ENCODE measurements at regions not wholly inside any gene's neighbourhood (a gene's known extent, or its start where the extent isn't known, plus 50 kb on each side); places are given as distances from the start of the nearest gene placed in this dataset.

DNA sequence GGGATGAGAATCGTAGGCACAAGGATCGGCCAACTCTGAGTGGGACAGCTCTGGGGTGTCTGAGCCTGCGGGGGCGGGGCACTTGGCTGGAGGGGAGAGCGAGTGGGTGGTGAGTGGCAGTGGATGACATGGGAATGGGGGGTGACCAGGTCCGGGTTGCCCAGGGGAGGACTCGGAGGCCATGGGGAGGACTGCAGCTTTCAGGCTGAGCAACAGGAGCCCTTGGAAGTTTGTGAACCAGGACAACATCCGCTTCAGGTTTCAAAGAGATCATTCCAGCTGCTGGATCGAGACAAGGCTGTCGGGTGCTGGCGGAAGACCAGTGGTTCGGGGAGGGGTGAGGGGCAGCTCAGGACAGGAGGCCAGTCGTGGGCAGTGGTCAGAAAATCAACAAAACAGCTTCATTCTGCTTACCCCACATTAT is 124.4 kb upstream of the IRF2BP2 start:
- no peaks in the 10 kb centered on the region for H3K27me3 ChIP-seq (ENCODE audit: insufficient read depth, low read length)
- no peak overlapping the region for H3K4me3 ChIP-seq (ENCODE audit: insufficient read depth, low read depth, low read length)
- no peak overlapping the region for H3K4me2 ChIP-seq (ENCODE audit: low read length)
- no peak for FAIRE-seq
- H3K27ac ChIP-seq (ENCODE audit: low read depth, low read length), result no peak overlapping the region
- no peaks in the 10 kb centered on the region for H3K36me3 ChIP-seq (ENCODE audit: insufficient read depth, low read length)
- H3K4me1 Mint-ChIP-seq (ENCODE audit: low read depth, unreplicated experiment), result peaks cover 41% of the 10 kb centered on the region
- no peaks in the 10 kb centered on the region for H3K27me3 Mint-ChIP-seq (ENCODE audit: low read depth, unreplicated experiment)
- no peaks in the 10 kb centered on the region for H3K9me3 Mint-ChIP-seq (ENCODE audit: unreplicated experiment)
- H3K36me3 Mint-ChIP-seq (ENCODE audit: low read depth, unreplicated experiment), result no peaks in the 10 kb centered on the region
- peak overlapping the region; percentile 77 for H3K27ac Mint-ChIP-seq (ENCODE audit: unreplicated experiment)
- no peak for DNase-seq (ENCODE audit: low read depth)
- H4K20me1 ChIP-seq (ENCODE audit: insufficient read depth, low read length), result no peaks in the 10 kb centered on the region
- peak overlapping the region; percentile 40 for H3K4me3 Mint-ChIP-seq (ENCODE audit: unreplicated experiment)
- H2AFZ ChIP-seq (ENCODE audit: low read depth, low read length), result no peak overlapping the region
- no peaks in the 10 kb centered on the region for H3K9me3 ChIP-seq (ENCODE audit: insufficient read depth, low read depth, low read length)
- H3K9ac ChIP-seq (ENCODE audit: low read length), result no peak overlapping the region
- TF ChIP-seq, protein P1, sequence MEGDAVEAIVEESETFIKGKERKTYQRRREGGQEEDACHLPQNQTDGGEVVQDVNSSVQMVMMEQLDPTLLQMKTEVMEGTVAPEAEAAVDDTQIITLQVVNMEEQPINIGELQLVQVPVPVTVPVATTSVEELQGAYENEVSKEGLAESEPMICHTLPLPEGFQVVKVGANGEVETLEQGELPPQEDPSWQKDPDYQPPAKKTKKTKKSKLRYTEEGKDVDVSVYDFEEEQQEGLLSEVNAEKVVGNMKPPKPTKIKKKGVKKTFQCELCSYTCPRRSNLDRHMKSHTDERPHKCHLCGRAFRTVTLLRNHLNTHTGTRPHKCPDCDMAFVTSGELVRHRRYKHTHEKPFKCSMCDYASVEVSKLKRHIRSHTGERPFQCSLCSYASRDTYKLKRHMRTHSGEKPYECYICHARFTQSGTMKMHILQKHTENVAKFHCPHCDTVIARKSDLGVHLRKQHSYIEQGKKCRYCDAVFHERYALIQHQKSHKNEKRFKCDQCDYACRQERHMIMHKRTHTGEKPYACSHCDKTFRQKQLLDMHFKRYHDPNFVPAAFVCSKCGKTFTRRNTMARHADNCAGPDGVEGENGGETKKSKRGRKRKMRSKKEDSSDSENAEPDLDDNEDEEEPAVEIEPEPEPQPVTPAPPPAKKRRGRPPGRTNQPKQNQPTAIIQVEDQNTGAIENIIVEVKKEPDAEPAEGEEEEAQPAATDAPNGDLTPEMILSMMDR (IDR thresholded peaks at IDR 0.05; ENCODE audit: insufficient read depth, low read depth, low read length), result no peak
- TF ChIP-seq EZH2 (IDR thresholded peaks at IDR 0.05; ENCODE audit: insufficient read depth, low read length), result no peak
- peaks cover 26% of the 10 kb centered on the region for H3K4me1 ChIP-seq (ENCODE audit: insufficient read depth, low read length)
- no peaks in the 10 kb centered on the region for H3K79me2 ChIP-seq (ENCODE audit: insufficient read depth, low read length)

DNA sequence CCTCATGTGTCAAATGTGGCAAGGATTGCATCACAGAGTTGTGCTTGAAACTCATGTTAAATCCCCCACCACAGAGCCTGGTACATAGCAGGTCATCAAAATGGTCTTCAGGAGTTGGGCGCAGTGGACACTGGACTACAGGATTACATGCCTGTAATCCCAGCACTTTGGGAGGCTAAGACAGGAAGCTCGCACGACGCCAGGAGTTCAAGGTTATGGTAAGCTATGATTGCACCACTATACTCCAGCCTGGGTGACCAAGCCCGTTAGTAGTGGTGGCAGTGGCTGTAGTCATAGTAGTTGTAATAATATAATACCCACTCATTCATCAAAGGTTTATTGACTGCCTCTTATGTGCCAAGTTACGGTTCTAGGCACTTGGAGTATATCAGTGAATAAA is 123.4 kb upstream of the IRF2BP2 start:
- H3K4me3 ChIP-seq (ENCODE audit: insufficient read depth, low read depth, low read length), result no peak overlapping the region
- no peaks in the 10 kb centered on the region for H3K36me3 Mint-ChIP-seq (ENCODE audit: low read depth, unreplicated experiment)
- no peak for DNase-seq (ENCODE audit: low read depth)
- no peaks in the 10 kb centered on the region for H3K79me2 ChIP-seq (ENCODE audit: insufficient read depth, low read length)
- H3K9me3 ChIP-seq (ENCODE audit: insufficient read depth, low read depth, low read length), result no peaks in the 10 kb centered on the region
- no peak overlapping the region for H3K4me2 ChIP-seq (ENCODE audit: low read length)
- FAIRE-seq, result no peak
- peaks cover 46% of the 10 kb centered on the region for H3K4me1 Mint-ChIP-seq (ENCODE audit: low read depth, unreplicated experiment)
- H3K36me3 ChIP-seq (ENCODE audit: insufficient read depth, low read length), result no peaks in the 10 kb centered on the region
- H3K4me1 ChIP-seq (ENCODE audit: insufficient read depth, low read length), result peaks cover 31% of the 10 kb centered on the region
- H3K27ac ChIP-seq (ENCODE audit: low read depth, low read length), result no peak overlapping the region
- no peak overlapping the region for H2AFZ ChIP-seq (ENCODE audit: low read depth, low read length)
- H3K27ac Mint-ChIP-seq (ENCODE audit: unreplicated experiment), result no peak overlapping the region
- no peaks in the 10 kb centered on the region for H3K9me3 Mint-ChIP-seq (ENCODE audit: unreplicated experiment)
- TF ChIP-seq EZH2 (IDR thresholded peaks at IDR 0.05; ENCODE audit: insufficient read depth, low read length), result no peak
- TF ChIP-seq, protein P1 (IDR thresholded peaks at IDR 0.05; ENCODE audit: insufficient read depth, low read depth, low read length), result no peak
- no peaks in the 10 kb centered on the region for H3K27me3 ChIP-seq (ENCODE audit: insufficient read depth, low read length)
- no peak overlapping the region for H3K9ac ChIP-seq (ENCODE audit: low read length)
- no peaks in the 10 kb centered on the region for H4K20me1 ChIP-seq (ENCODE audit: insufficient read depth, low read length)
- H3K4me3 Mint-ChIP-seq (ENCODE audit: unreplicated experiment), result no peak overlapping the region
- no peaks in the 10 kb centered on the region for H3K27me3 Mint-ChIP-seq (ENCODE audit: low read depth, unreplicated experiment)

GRCh38 chr1:234732671-234733390 is 122.9 kb upstream of the IRF2BP2 start:
- Mint-ChIP-seq H3K4me3 (ENCODE audit: unreplicated experiment) (no peak overlapping the region), H3K27me3 (ENCODE audit: low read depth, unreplicated experiment) (no peaks in the 10 kb centered on the region), H3K36me3 (ENCODE audit: low read depth, unreplicated experiment) (no peaks in the 10 kb centered on the region), H3K4me1 (ENCODE audit: low read depth, unreplicated experiment) (peaks cover 49% of the 10 kb centered on the region), H3K9me3 (ENCODE audit: unreplicated experiment) (no peaks in the 10 kb centered on the region), H3K27ac (ENCODE audit: unreplicated experiment) (no peak overlapping the region)
- Histone ChIP-seq H4K20me1 (ENCODE audit: insufficient read depth, low read length) (no peaks in the 10 kb centered on the region), H3K36me3 (ENCODE audit: insufficient read depth, low read length) (no peaks in the 10 kb centered on the region), H3K27ac (ENCODE audit: low read depth, low read length) (no peak overlapping the region), H3K4me3 (ENCODE audit: insufficient read depth, low read depth, low read length) (no peak overlapping the region), H3K27me3 (ENCODE audit: insufficient read depth, low read length) (no peaks in the 10 kb centered on the region), H3K9ac (ENCODE audit: low read length) (no peak overlapping the region), H3K4me1 (ENCODE audit: insufficient read depth, low read length) (peaks cover 31% of the 10 kb centered on the region), H3K79me2 (ENCODE audit: insufficient read depth, low read length) (no peaks in the 10 kb centered on the region), H3K4me2 (ENCODE audit: low read length) (no peak overlapping the region), H3K9me3 (ENCODE audit: insufficient read depth, low read depth, low read length) (no peaks in the 10 kb centered on the region), H2AFZ (ENCODE audit: low read depth, low read length) (no peak overlapping the region)
- TF ChIP-seq, protein P1 (IDR thresholded peaks at IDR 0.05; ENCODE audit: insufficient read depth, low read depth, low read length), result no peak
- TF ChIP-seq EZH2 (IDR thresholded peaks at IDR 0.05; ENCODE audit: insufficient read depth, low read length), result no peak
- DNase-seq (ENCODE audit: low read depth), result no peak
- FAIRE-seq, result no peak

Measured in astrocyte (in vitro differentiated cells and primary cell).